ENCODE measurements at regions not wholly inside any gene's neighbourhood (a gene's known extent, or its start where the extent isn't known, plus 50 kb on each side); places are given as distances from the start of the nearest gene placed in this dataset.

- Histone ChIP-seq H3K9ac (ENCODE audit: low read length) (no peak overlapping the region), H3K4me3 (ENCODE audit: low read length) (no peak overlapping the region), H3K36me3 (ENCODE audit: control insufficient read depth, insufficient read depth, low read length) (no peaks in the 10 kb centered on the region), H3K9me3 (ENCODE audit: control insufficient read depth, low read length) (no peaks in the 10 kb centered on the region), H3K4me1 (ENCODE audit: control insufficient read depth, insufficient read depth, low read length) (peaks cover 12% of the 10 kb centered on the region), H3K27me3 (ENCODE audit: control insufficient read depth, insufficient read depth, low read length) (no peaks in the 10 kb centered on the region)
These were observed 228.8 kb upstream of the IRF2BP2 start for GRCh38 chr1:234838820-234839219.

GRCh38 chr1:234838182-234838581 is 228.2 kb upstream of the IRF2BP2 start:
- Histone ChIP-seq H3K4me3 (ENCODE audit: low read length) (no peak overlapping the region), H3K27me3 (ENCODE audit: control insufficient read depth, insufficient read depth, low read length) (no peaks in the 10 kb centered on the region), H3K9ac (ENCODE audit: low read length) (no peak overlapping the region), H3K9me3 (ENCODE audit: control insufficient read depth, low read length) (no peaks in the 10 kb centered on the region), H3K4me1 (ENCODE audit: control insufficient read depth, insufficient read depth, low read length) (peaks cover 10% of the 10 kb centered on the region), H3K36me3 (ENCODE audit: control insufficient read depth, insufficient read depth, low read length) (no peaks in the 10 kb centered on the region)

GRCh38 chr1:234837713-234838112 is 227.7 kb upstream of the IRF2BP2 start:
- Histone ChIP-seq H3K36me3 (ENCODE audit: control insufficient read depth, insufficient read depth, low read length) (no peaks in the 10 kb centered on the region), H3K9ac (ENCODE audit: low read length) (no peak overlapping the region), H3K4me1 (ENCODE audit: control insufficient read depth, insufficient read depth, low read length) (peaks cover 5% of the 10 kb centered on the region), H3K4me3 (ENCODE audit: low read length) (no peak overlapping the region), H3K9me3 (ENCODE audit: control insufficient read depth, low read length) (no peaks in the 10 kb centered on the region), H3K27me3 (ENCODE audit: control insufficient read depth, insufficient read depth, low read length) (no peaks in the 10 kb centered on the region)

- Histone ChIP-seq H3K9me3 (ENCODE audit: control insufficient read depth, low read length) (no peaks in the 10 kb centered on the region), H3K27me3 (ENCODE audit: control insufficient read depth, insufficient read depth, low read length) (no peaks in the 10 kb centered on the region), H3K4me1 (ENCODE audit: control insufficient read depth, insufficient read depth, low read length) (no peaks in the 10 kb centered on the region), H3K4me3 (ENCODE audit: low read length) (no peak overlapping the region), H3K36me3 (ENCODE audit: control insufficient read depth, insufficient read depth, low read length) (no peaks in the 10 kb centered on the region), H3K9ac (ENCODE audit: low read length) (no peak overlapping the region)
These were observed 226.9 kb upstream of the IRF2BP2 start for GRCh38 chr1:234836776-234837357.

GRCh38 chr1:234836045-234836681 is 226.2 kb upstream of the IRF2BP2 start:
- no peaks in the 10 kb centered on the region for H3K9me3 ChIP-seq (ENCODE audit: control insufficient read depth, low read length)
- peaks cover 5% of the 10 kb centered on the region for H3K4me1 ChIP-seq (ENCODE audit: control insufficient read depth, insufficient read depth, low read length)
- H3K4me3 ChIP-seq (ENCODE audit: low read length): no peak overlapping the region

GRCh38 chr1:234835239-234835638 is 225.3 kb upstream of the IRF2BP2 start:
- H3K27me3 ChIP-seq (ENCODE audit: control insufficient read depth, insufficient read depth, low read length): no peaks in the 10 kb centered on the region
- H3K4me3 ChIP-seq (ENCODE audit: low read length): no peak overlapping the region
- H3K9ac ChIP-seq (ENCODE audit: low read length): no peak overlapping the region
- H3K9me3 ChIP-seq (ENCODE audit: control insufficient read depth, low read length): no peaks in the 10 kb centered on the region
- H3K36me3 ChIP-seq (ENCODE audit: control insufficient read depth, insufficient read depth, low read length): no peaks in the 10 kb centered on the region
- peaks cover 13% of the 10 kb centered on the region for H3K4me1 ChIP-seq (ENCODE audit: control insufficient read depth, insufficient read depth, low read length)

More at GRCh38 chr1:234836045-234836681, 226.2 kb upstream of the IRF2BP2 start:
- Histone ChIP-seq H3K27me3 (ENCODE audit: control insufficient read depth, insufficient read depth, low read length) (no peaks in the 10 kb centered on the region), H3K9ac (ENCODE audit: low read length) (no peak overlapping the region), H3K36me3 (ENCODE audit: control insufficient read depth, insufficient read depth, low read length) (no peaks in the 10 kb centered on the region)

- Histone ChIP-seq H3K4me1 (ENCODE audit: control insufficient read depth, insufficient read depth, low read length) (peaks cover 13% of the 10 kb centered on the region), H3K9ac (ENCODE audit: low read length) (no peak overlapping the region), H3K36me3 (ENCODE audit: control insufficient read depth, insufficient read depth, low read length) (no peaks in the 10 kb centered on the region), H3K27me3 (ENCODE audit: control insufficient read depth, insufficient read depth, low read length) (no peaks in the 10 kb centered on the region), H3K9me3 (ENCODE audit: control insufficient read depth, low read length) (no peaks in the 10 kb centered on the region), H3K4me3 (ENCODE audit: low read length) (no peak overlapping the region)
These were observed 223.7 kb upstream of the IRF2BP2 start for GRCh38 chr1:234833646-234834045.

- Histone ChIP-seq H3K4me3 (ENCODE audit: low read length) (no peak overlapping the region), H3K4me1 (ENCODE audit: control insufficient read depth, insufficient read depth, low read length) (peaks cover 13% of the 10 kb centered on the region), H3K27me3 (ENCODE audit: control insufficient read depth, insufficient read depth, low read length) (no peaks in the 10 kb centered on the region), H3K9me3 (ENCODE audit: control insufficient read depth, low read length) (no peaks in the 10 kb centered on the region), H3K36me3 (ENCODE audit: control insufficient read depth, insufficient read depth, low read length) (no peaks in the 10 kb centered on the region), H3K9ac (ENCODE audit: low read length) (no peak overlapping the region)
These were observed 223.1 kb upstream of the IRF2BP2 start for GRCh38 chr1:234833118-234833517.

- Histone ChIP-seq H3K4me1 (ENCODE audit: control insufficient read depth, insufficient read depth, low read length) (peaks cover 23% of the 10 kb centered on the region), H3K9me3 (ENCODE audit: control insufficient read depth, low read length) (no peaks in the 10 kb centered on the region), H3K27me3 (ENCODE audit: control insufficient read depth, insufficient read depth, low read length) (no peaks in the 10 kb centered on the region), H3K9ac (ENCODE audit: low read length) (no peak overlapping the region), H3K4me3 (ENCODE audit: low read length) (no peak overlapping the region), H3K36me3 (ENCODE audit: control insufficient read depth, insufficient read depth, low read length) (no peaks in the 10 kb centered on the region)
These were observed 217.7 kb upstream of the IRF2BP2 start for GRCh38 chr1:234827656-234828055.

GRCh38 chr1:234827181-234827580 is 217.2 kb upstream of the IRF2BP2 start:
- no peak overlapping the region for H3K9ac ChIP-seq (ENCODE audit: low read length)
- H3K4me3 ChIP-seq (ENCODE audit: low read length): no peak overlapping the region
- peaks cover 23% of the 10 kb centered on the region for H3K4me1 ChIP-seq (ENCODE audit: control insufficient read depth, insufficient read depth, low read length)

GRCh38 chr1:234826352-234826751 is 216.4 kb upstream of the IRF2BP2 start:
- Histone ChIP-seq H3K9ac (ENCODE audit: low read length) (no peak overlapping the region), H3K4me3 (ENCODE audit: low read length) (no peak overlapping the region), H3K4me1 (ENCODE audit: control insufficient read depth, insufficient read depth, low read length) (peaks cover 20% of the 10 kb centered on the region), H3K27me3 (ENCODE audit: control insufficient read depth, insufficient read depth, low read length) (no peaks in the 10 kb centered on the region), H3K36me3 (ENCODE audit: control insufficient read depth, insufficient read depth, low read length) (no peaks in the 10 kb centered on the region), H3K9me3 (ENCODE audit: control insufficient read depth, low read length) (no peaks in the 10 kb centered on the region)

More at GRCh38 chr1:234827181-234827580, 217.2 kb upstream of the IRF2BP2 start:
- no peaks in the 10 kb centered on the region for H3K36me3 ChIP-seq (ENCODE audit: control insufficient read depth, insufficient read depth, low read length)
- H3K27me3 ChIP-seq (ENCODE audit: control insufficient read depth, insufficient read depth, low read length): no peaks in the 10 kb centered on the region
- no peaks in the 10 kb centered on the region for H3K9me3 ChIP-seq (ENCODE audit: control insufficient read depth, low read length)

- Histone ChIP-seq H3K36me3 (ENCODE audit: control insufficient read depth, insufficient read depth, low read length) (no peaks in the 10 kb centered on the region), H3K27me3 (ENCODE audit: control insufficient read depth, insufficient read depth, low read length) (no peaks in the 10 kb centered on the region), H3K4me3 (ENCODE audit: low read length) (no peak overlapping the region), H3K4me1 (ENCODE audit: control insufficient read depth, insufficient read depth, low read length) (peaks cover 13% of the 10 kb centered on the region), H3K9me3 (ENCODE audit: control insufficient read depth, low read length) (no peaks in the 10 kb centered on the region), H3K9ac (ENCODE audit: low read length) (no peak overlapping the region)
These were observed 215.7 kb upstream of the IRF2BP2 start for GRCh38 chr1:234825498-234826165.
